ENCODE measurements at regions not wholly inside any gene's neighbourhood (a gene's known extent, or its start where the extent isn't known, plus 50 kb on each side); places are given as distances from the start of the nearest gene placed in this dataset.

DNA sequence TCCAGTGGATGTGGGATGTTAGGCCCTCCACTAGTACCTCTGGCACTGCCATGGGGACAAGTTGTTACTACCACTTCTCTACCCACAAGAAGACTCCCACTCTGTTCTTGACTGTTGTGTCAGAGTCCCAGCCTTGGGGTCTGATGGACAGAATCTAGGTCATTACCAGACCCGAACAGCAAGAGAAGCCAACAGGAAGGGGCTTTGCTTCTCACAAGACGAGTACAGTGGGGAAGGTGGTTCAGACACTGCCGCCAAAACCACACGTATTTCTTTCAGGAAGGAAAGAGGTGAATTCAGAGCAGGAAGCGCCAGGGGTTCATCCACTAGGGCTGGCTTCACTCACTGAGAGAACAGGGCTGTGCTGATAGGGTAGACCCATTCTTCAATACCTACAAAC is 161.3 kb upstream of the KIT start:
- no peak overlapping the region for H4K5ac ChIP-seq (ENCODE audit: insufficient read length, low read depth, low read length)
- H3K18ac ChIP-seq (ENCODE audit: extremely low read depth, low read length): no peak overlapping the region
- no peak overlapping the region for H2BK120ac ChIP-seq (replicated peaks; ENCODE audit: low read depth, low read length)
- no peaks in the 10 kb centered on the region for H3K9me3 ChIP-seq (ENCODE audit: insufficient read depth in 2 of 2, low read depth in 1 of 2, low read length in 1 of 2)
- 0 out of 2 replicates have a peak overlapping the region, but pooled peaks have one; percentile 32 for H2AFZ ChIP-seq (ENCODE audit: low read length)
- H4K20me1 ChIP-seq (replicated peaks in 1 of 2; ENCODE audit: control insufficient read depth in 1 of 2, insufficient read depth in 2 of 2, low read length in 2 of 2): no peaks in the 10 kb centered on the region
- H3K4me2 ChIP-seq (ENCODE audit: insufficient read depth in 1 of 2, low read depth in 2 of 2, low read length in 2 of 2): no peak overlapping the region
- ChIA-PET POLR2A (ENCODE audit: partially characterized antibody) (no interaction called here), CTCF (ENCODE audit: partially characterized antibody) (no interaction called here)
- DNase-seq (ENCODE audit: low read depth in 1 of 2, low spot score in 2 of 2) (no peak), FAIRE-seq (no peak)
- peaks cover 0 to 3% (median 0%) of the 10 kb centered on the region in 4 experiments; a peak in 1 of 7 replicates for H3K4me1 ChIP-seq (replicated peaks in 1 of 4; ENCODE audit: control insufficient read depth in 3 of 4, insufficient read depth in 4 of 4, low read length in 3 of 4)
- no peak overlapping the region for H3K4me3 ChIP-seq (ENCODE audit: extremely low read depth in 1 of 4, insufficient read depth in 2 of 4, low read depth in 3 of 4, low read length in 4 of 4)
- H2BK5ac ChIP-seq (ENCODE audit: low read depth, low read length): no peak overlapping the region
- no peak overlapping the region for H3K4ac ChIP-seq (replicated peaks; ENCODE audit: insufficient read length, low read depth, low read length)
- H2BK15ac ChIP-seq (ENCODE audit: low read length): no peak overlapping the region
- no peak overlapping the region for H3K9ac ChIP-seq (replicated peaks in 1 of 4; ENCODE audit: extremely low read depth in 1 of 4, low read depth in 3 of 4, low read length in 3 of 4)
- H3K36me3 ChIP-seq (ENCODE audit: control insufficient read depth in 2 of 4, insufficient read depth in 4 of 4, low read length in 3 of 4): no peaks in the 10 kb centered on the region
- H3K79me1 ChIP-seq (ENCODE audit: low read depth, low read length): no peaks in the 10 kb centered on the region
- WGBS, 2 experiments (ENCODE audit: extremely low coverage in 1 of 2, insufficient coverage in 1 of 2, insufficient read length in 1 of 2, insufficient replicate concordance in 2 of 2, low coverage in 1 of 2, low lambda C conversion rate in 2 of 2, missing lambda C conversion rate in 1 of 2): 97% methylated on average over 5 of the region's 5 CpGs; no CpG with 5 or more reads in 1 of the 2 experiments
- H3K23ac ChIP-seq (ENCODE audit: insufficient read length): no peak overlapping the region
- TF ChIP-seq ZNF274 (IDR thresholded peaks at IDR 0.05; ENCODE audit: borderline replicate concordance, extremely low read depth, low read length): no peak
- TF ChIP-seq, protein P1, sequence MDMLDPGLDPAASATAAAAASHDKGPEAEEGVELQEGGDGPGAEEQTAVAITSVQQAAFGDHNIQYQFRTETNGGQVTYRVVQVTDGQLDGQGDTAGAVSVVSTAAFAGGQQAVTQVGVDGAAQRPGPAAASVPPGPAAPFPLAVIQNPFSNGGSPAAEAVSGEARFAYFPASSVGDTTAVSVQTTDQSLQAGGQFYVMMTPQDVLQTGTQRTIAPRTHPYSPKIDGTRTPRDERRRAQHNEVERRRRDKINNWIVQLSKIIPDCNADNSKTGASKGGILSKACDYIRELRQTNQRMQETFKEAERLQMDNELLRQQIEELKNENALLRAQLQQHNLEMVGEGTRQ (IDR thresholded peaks at IDR 0.05; ENCODE audit: low read length): no peak
- TF ChIP-seq KDM4A (IDR thresholded peaks at IDR 0.05; ENCODE audit: low read depth, low read length, severe bottlenecking): no peak
- TF ChIP-seq POU5F1 (IDR thresholded peaks at IDR 0.05; ENCODE audit: low read depth, low read length): no peak
- no peak for TF ChIP-seq SIRT6 (IDR thresholded peaks at IDR 0.05; ENCODE audit: low read length)
- TF ChIP-seq, protein P2, sequence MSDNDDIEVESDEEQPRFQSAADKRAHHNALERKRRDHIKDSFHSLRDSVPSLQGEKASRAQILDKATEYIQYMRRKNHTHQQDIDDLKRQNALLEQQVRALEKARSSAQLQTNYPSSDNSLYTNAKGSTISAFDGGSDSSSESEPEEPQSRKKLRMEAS (IDR thresholded peaks at IDR 0.05): no peak
- TF ChIP-seq, protein P3, sequence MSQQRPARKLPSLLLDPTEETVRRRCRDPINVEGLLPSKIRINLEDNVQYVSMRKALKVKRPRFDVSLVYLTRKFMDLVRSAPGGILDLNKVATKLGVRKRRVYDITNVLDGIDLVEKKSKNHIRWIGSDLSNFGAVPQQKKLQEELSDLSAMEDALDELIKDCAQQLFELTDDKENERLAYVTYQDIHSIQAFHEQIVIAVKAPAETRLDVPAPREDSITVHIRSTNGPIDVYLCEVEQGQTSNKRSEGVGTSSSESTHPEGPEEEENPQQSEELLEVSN (IDR thresholded peaks at IDR 0.05): no peak
- TF ChIP-seq TEAD4 (IDR thresholded peaks at IDR 0.05; ENCODE audit: low read depth, low read length): no peak
- no peak for TF ChIP-seq ASH2L (IDR thresholded peaks at IDR 0.05; ENCODE audit: low read length)
- TF ChIP-seq SUZ12 (IDR thresholded peaks at IDR 0.05; ENCODE audit: low read length): no peak
- TF ChIP-seq TAF7 (optimal IDR thresholded peaks at IDR 0.05; ENCODE audit: borderline replicate concordance, low read depth, low read length): no peak
- TF ChIP-seq BCL11A (IDR thresholded peaks at IDR 0.05; ENCODE audit: low read depth in 2 of 2, low read length in 2 of 2): no peak
- no peak for TF ChIP-seq SP4 (IDR thresholded peaks at IDR 0.05; ENCODE audit: low read length)
- no peak for TF ChIP-seq RFX5 (IDR thresholded peaks at IDR 0.05; ENCODE audit: borderline replicate concordance, low read depth, low read length)
- no peak overlapping the region for H2BK12ac ChIP-seq (ENCODE audit: low read depth, low read length)
- H3K27ac ChIP-seq (ENCODE audit: low read depth, low read length): no peak overlapping the region
- no peaks in the 10 kb centered on the region; a peak in 1 of 7 replicates for H3K27me3 ChIP-seq (replicated peaks in 1 of 4; ENCODE audit: control insufficient read depth in 3 of 4, extremely low read depth in 1 of 4, insufficient read depth in 3 of 4, low read length in 3 of 4)
- H3K14ac ChIP-seq (ENCODE audit: insufficient read length): no peak overlapping the region
- H2BK20ac ChIP-seq (ENCODE audit: low read length): no peak overlapping the region
- no peak overlapping the region for H4K8ac ChIP-seq (ENCODE audit: extremely low read depth, insufficient read depth, low read length)
- no peaks in the 10 kb centered on the region for H3K23me2 ChIP-seq (ENCODE audit: low read depth, low read length)
- H3K79me2 ChIP-seq (ENCODE audit: control insufficient read depth in 1 of 2, insufficient read depth in 2 of 2, low read length in 2 of 2): no peaks in the 10 kb centered on the region
- H3K56ac ChIP-seq (replicated peaks; ENCODE audit: insufficient read length, low read depth, low read length): no peak overlapping the region
- no peak overlapping the region for H4K91ac ChIP-seq (replicated peaks; ENCODE audit: insufficient read length, low read length)
- no peak overlapping the region for H2AK5ac ChIP-seq (ENCODE audit: low read depth, low read length)
